OCI-LY3 (cell line): ENCODE measurements at regions not wholly inside any gene's neighbourhood (a gene's known extent, or its start where the extent isn't known, plus 50 kb on each side); places are given as distances from the start of the nearest gene placed in this dataset.

Experiments used
- H2AFZ ChIP-seq: fragments of 200-600, 300-600 bp; shearing (Covaris generic); 2 replicates; pipeline ENCODE4 v1.6.0; 2014; ENCODE audit warnings: antibody characterized with exemption, low read depth, low read length
- H3K27ac ChIP-seq: fragments of 200-600, 300-600 bp; sonication (generic); 2 replicates; pipeline ENCODE4 v1.5.1; 2014; ENCODE audit warnings: mild to moderate bottlenecking, low read length, moderate library complexity, mixed read lengths
- H3K27me3 ChIP-seq: fragments of 200-600, 300-600 bp; sonication (generic); 2 replicates; pipeline ENCODE4 v1.6.1; 2014; ENCODE audit warnings: low read depth, low read length, mixed read lengths
- H3K36me3 ChIP-seq: fragments of 200-600, 300-600 bp; sonication (generic); replicated peaks from 2 replicates; pipeline ENCODE3; 2014; ENCODE audit warnings: low read depth, low read length, mixed read lengths
- H3K4me1 ChIP-seq: fragments of 300-600, 200-600 bp; sonication (generic); 2 replicates; pipeline ENCODE4 v1.6.1; 2014; ENCODE audit warnings: low read length, mixed read lengths
- H3K4me2 ChIP-seq: fragments of 200-600, 300-600 bp; sonication (generic); 2 replicates; pipeline ENCODE4 v1.6.1; 2014; ENCODE audit warnings: low read length, mixed read lengths
- H3K4me3 ChIP-seq: fragments of 300-600, 200-600 bp; sonication (generic); 2 replicates; pipeline ENCODE4 v1.5.1; 2014; ENCODE audit warnings: antibody characterized with exemption, mild to moderate bottlenecking, low read length, moderate library complexity
- H3K79me2 ChIP-seq: fragments of 300-600, 200-600 bp; shearing (Covaris generic); 2 replicates; pipeline ENCODE4 v1.6.1; 2014; ENCODE audit warnings: mild to moderate bottlenecking, low read length, mixed read lengths
- H3K9ac ChIP-seq: fragments of 300-600, 200-600 bp; shearing (Covaris generic); 2 replicates; pipeline ENCODE4 v1.6.0; 2014; ENCODE audit warnings: mild to moderate bottlenecking, low read length, moderate library complexity
- H3K9me3 ChIP-seq: fragments of 200-600, 300-600 bp; shearing (Covaris generic); 2 replicates; pipeline ENCODE4 v1.6.1; 2014; ENCODE audit warnings: low read length, mixed read lengths; ENCODE audit not compliant: insufficient read depth
- H4K20me1 ChIP-seq: fragments of 200-600, 300-600 bp; sonication (generic); 2 replicates; pipeline ENCODE4 v1.6.1; 2016; ENCODE audit warnings: low read length, mixed read lengths; ENCODE audit not compliant: insufficient read depth
- CTCF ChIP-seq: fragments of 200-600, 300-600 bp; sonication (generic); IDR thresholded peaks from 2 replicates; pipeline ENCODE4 v1.5.1; 2014; ENCODE audit warnings: antibody characterized with exemption, low read length, low read depth
- EZH2phosphoT487 ChIP-seq: fragments of 200-600 bp; shearing (Covaris generic); IDR thresholded peaks from 2 replicates; pipeline ENCODE4 v1.6.1; 2018; ENCODE audit warnings: antibody characterized with exemption, mixed run types, low read depth

GRCh38 chr3:81105206-81105605 lies 656.2 kb downstream of the GBE1 start:
- Histone ChIP-seq H3K36me3 (no peaks in the 10 kb centered on the region), H2AFZ (peak overlapping the region; percentile 33; the same call in 1 of the 2 replicates), H3K9me3 (no peaks in the 10 kb centered on the region), H3K79me2 (no peaks in the 10 kb centered on the region), H3K4me3 (no peak overlapping the region), H3K9ac (no peak overlapping the region), H3K27ac (no peak overlapping the region), H3K4me2 (no peak overlapping the region), H3K27me3 (no peaks in the 10 kb centered on the region), H4K20me1 (no peaks in the 10 kb centered on the region), H3K4me1 (no peaks in the 10 kb centered on the region)
- no peak for TF ChIP-seq EZH2phosphoT487
- TF ChIP-seq CTCF, result no peak

DNA sequence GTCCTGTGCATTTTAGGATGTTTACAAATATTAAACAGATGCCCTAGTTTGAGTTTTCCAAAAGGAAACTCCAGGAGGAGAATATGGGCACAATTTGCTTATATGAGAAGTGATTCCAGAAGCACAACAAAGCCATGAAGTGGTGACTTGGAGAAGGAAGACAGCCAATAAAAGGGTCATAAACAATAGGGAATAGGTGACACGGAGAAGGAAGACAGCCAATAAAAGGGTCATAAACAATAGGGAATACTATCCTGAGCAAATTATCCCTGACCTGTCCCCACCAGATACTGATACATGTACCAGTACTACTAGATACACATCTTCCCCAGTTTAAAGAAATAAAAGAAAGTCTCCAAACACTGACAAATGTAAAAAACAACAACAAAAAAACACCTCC lies 663.6 kb downstream of the GBE1 start:
- H3K27ac ChIP-seq, result no peak overlapping the region

DNA sequence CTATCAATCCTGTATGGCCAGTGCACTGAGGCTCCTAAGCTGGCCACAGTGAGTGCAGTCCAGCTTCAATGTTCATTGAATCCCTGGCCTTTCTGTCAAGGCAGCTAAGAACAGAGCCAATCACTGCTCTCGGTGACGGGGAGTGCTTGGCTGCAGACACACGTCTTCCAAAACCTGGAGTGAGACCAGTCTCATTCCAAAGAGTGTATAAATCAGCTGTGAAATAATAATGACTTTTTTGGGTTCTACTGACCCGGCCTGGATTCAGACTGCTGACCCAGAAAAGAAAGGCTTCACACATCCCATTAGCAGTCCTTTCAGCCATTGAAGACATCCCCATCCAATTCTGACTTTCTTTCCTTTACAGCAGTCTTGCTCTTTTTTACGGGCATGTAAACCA lies 665.5 kb downstream of the GBE1 start:
- H2AFZ ChIP-seq, result no peak overlapping the region
- H3K27ac ChIP-seq, result no peak overlapping the region
- no peaks in the 10 kb centered on the region for H4K20me1 ChIP-seq
- H3K4me1 ChIP-seq, result no peaks in the 10 kb centered on the region
- no peak overlapping the region for H3K4me3 ChIP-seq
- no peak overlapping the region for H3K9ac ChIP-seq
- no peak for TF ChIP-seq EZH2phosphoT487
- no peak for TF ChIP-seq CTCF
- H3K27me3 ChIP-seq, result no peaks in the 10 kb centered on the region
- no peaks in the 10 kb centered on the region for H3K79me2 ChIP-seq
- no peaks in the 10 kb centered on the region for H3K9me3 ChIP-seq
- no peaks in the 10 kb centered on the region for H3K36me3 ChIP-seq
- no peak overlapping the region for H3K4me2 ChIP-seq

More for the DNA sequence above, 663.6 kb downstream of the GBE1 start:
- no peaks in the 10 kb centered on the region for H3K4me1 ChIP-seq
- H3K9ac ChIP-seq, result no peak overlapping the region
- H2AFZ ChIP-seq, result no peak overlapping the region
- no peaks in the 10 kb centered on the region for H3K79me2 ChIP-seq
- TF ChIP-seq CTCF (no peak), EZH2phosphoT487 (no peak)
- no peaks in the 10 kb centered on the region for H4K20me1 ChIP-seq
- no peak overlapping the region for H3K4me3 ChIP-seq
- no peak overlapping the region for H3K4me2 ChIP-seq
- H3K27me3 ChIP-seq, result no peaks in the 10 kb centered on the region
- no peaks in the 10 kb centered on the region for H3K36me3 ChIP-seq
- no peaks in the 10 kb centered on the region for H3K9me3 ChIP-seq

DNA sequence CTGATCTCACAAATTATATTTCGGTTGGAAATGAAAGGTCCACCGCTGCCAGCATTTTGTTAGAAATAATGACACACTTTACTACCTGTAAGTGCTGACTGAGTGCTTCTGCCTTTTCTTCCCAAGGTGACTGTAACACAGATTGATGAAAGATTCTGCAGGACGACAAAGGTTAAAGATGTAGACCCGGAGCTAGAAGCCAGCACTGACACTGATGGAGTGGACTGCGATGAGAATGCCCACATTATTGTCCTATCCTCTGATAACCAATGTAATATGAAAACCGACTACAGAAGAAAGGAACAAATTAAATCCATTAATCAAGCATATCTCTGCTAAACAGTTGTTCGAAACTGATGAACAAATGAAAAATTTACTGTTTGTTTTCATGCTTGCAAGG lies 666.5 kb downstream of the GBE1 start:
- Histone ChIP-seq H3K79me2 (no peaks in the 10 kb centered on the region), H3K27me3 (no peaks in the 10 kb centered on the region), H3K27ac (no peak overlapping the region), H3K9me3 (no peaks in the 10 kb centered on the region), H4K20me1 (no peaks in the 10 kb centered on the region), H3K9ac (no peak overlapping the region), H2AFZ (no peak overlapping the region), H3K36me3 (no peaks in the 10 kb centered on the region), H3K4me1 (no peaks in the 10 kb centered on the region), H3K4me3 (no peak overlapping the region), H3K4me2 (no peak overlapping the region)
- no peak for TF ChIP-seq EZH2phosphoT487
- TF ChIP-seq CTCF, result no peak
